Gastroesophageal sphincter (tissue), 3 donors: ENCODE measurements at regions not wholly inside any gene's neighbourhood (a gene's known extent, or its start where the extent isn't known, plus 50 kb on each side); places are given as distances from the start of the nearest gene placed in this dataset.

Source experiments
- CTCF ChIP-seq, 4 experiments: fragments of 200-600 bp in 2 of 4; fragments of 450-650 bp in 2 of 4; sonication (generic) in 1 of 4; IDR thresholded peaks; one replicate each; pipeline ENCODE4 v1.5.1; 2017 to 2019; ENCODE audit warnings: antibody characterized with exemption in 4 of 4, mild to moderate bottlenecking in 2 of 4, moderate library complexity in 2 of 4
- POLR2A ChIP-seq, 2 donors: fragments of 450-650 bp; IDR thresholded peaks; one replicate each; pipeline ENCODE4 v1.6.1; 2017; ENCODE audit warnings: antibody characterized with exemption in 2 of 2, mild to moderate bottlenecking in 2 of 2, moderate library complexity in 1 of 2

- TF ChIP-seq CTCF (IDR thresholded peaks at IDR 0.05) (no peak), POLR2A (IDR thresholded peaks at IDR 0.05) (no peak)
These were observed 837.9 kb upstream of the RBFOX1 start for GRCh38 chr16:6494716-6495115.
